Cerebellar nuclear complex (tissue), 1 donor: ENCODE measurements at regions not wholly inside any gene's neighbourhood (a gene's known extent, or its start where the extent isn't known, plus 50 kb on each side); places are given as distances from the start of the nearest gene placed in this dataset.

Experiments used
- DNase-seq, 2 experiments: peaks; one replicate each; lab custom pipeline; 2025; lab: John Stamatoyannopoulos, UW

DNA sequence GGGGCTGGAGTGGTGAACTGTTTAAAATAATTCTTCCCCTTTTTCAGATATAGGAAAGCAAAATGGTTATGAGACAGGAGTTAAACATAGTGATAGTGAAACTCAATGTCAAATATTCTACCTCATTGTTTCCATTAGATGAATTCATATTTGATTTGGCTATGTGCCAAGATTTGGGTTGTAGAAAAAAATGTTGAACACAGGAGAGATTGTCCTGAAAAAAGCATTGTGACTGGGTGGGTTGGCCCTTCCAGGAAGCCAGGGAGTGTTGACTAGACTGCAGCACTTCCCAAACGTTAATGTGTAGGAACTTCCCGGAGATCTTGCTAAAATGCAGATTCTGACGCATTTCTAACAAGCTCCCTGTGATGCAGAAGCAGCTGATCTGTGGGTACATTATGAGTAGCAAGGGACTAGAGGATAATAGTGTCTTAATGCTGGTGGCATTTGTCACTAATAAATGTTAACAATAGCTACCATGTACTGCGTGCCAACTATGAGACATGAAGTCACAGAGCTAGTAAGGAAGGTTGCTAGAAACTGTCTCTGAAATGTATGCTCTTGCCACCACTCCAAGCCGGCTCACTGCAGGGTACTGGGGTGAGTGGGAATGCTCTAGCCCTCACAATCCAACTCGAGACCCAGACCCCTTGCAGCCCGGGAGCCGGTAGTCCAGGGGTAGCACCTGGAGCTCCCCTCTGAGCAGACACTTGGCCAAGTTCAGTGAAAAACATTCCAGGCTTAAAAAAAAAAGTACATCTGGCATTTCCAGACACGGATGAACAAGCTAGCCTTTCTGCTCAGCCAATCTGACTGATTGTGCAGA is 120.6 kb downstream of the CD47 start:
- no peak for DNase-seq

DNA sequence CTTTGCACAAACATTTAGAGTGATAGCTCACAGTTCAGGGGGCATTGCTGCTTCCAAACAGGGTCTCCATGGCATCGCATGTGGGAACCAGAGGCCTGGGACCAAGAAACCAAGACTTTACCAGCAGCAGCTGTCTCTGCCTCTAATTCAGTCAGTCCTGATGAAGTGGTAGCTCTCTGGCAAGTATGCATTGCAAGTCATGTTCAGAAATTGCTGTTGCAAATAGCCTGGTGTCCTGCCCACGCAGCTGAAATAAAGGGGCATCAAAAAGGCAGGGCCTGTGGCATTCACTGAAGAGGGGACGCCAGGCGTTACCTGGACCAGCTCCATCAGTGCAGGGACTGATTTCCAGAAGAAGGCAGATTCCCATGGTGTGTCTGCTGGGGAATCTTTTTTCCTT is 121.3 kb downstream of the CD47 start:
- DNase-seq, result no peak

DNA sequence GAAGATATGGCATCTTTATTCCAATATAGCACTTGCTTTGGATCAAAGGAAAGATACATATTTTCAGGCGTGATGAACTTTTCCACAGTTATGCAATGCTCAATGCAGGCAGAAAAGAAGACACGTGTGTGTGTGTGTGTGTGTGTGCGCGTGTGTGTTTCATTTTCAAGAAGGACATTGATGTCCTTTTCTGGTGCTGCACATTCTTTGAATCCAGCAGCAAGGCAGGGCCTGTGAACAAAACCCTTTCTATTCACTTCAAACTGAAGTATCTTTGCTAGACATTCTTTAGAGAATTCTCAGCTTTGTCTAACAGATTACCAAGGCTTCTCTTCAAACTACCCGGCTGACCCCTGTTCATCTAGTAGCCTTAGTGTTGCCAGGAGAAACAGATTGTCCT is 124.6 kb downstream of the CD47 start:
- no peak for DNase-seq

DNA sequence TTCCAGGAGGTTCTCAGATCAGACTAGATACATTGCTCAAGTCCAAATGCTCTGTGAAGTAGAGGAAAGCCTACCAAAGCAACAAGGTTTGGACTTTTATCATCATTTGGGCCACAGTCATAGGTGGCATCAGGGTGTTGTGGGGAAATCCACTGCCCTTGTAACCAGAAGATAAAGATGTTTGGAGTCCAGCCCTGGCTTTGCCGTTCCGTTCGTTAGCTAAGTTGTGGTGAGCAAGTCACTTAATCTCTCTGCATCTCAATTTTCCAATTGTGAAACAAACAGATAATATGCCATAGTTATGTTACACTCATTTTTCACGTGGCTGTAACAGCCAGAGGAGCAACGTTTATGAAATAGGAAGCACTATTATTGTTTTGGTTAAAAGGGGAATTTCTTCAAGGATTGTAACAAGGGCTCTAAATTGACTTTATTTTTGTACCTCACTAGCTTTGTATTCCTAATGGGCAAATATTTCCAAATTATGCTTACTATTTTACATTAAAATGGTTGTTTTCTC is 125.6 kb downstream of the CD47 start:
- DNase-seq, result no peak

DNA sequence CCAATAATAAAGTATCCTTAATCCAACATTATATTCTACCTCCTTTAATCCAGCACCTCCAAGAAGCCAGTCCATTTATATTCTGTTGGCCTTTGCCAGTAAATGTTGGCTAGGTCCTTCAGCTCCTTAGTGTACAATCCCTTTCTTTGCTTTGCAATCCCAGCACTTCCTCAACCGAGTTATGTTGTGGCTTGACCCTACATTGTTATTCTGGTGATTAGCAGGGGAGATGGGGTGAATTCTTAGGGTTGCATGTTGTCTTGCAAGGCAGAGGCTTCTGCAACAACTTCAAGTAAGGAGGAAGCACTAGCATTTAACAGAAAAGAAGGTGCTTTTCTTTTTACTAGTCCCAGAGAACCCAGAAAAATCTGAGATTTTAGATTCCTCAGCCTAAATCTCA is 127.2 kb downstream of the CD47 start:
- no peak for DNase-seq

DNA sequence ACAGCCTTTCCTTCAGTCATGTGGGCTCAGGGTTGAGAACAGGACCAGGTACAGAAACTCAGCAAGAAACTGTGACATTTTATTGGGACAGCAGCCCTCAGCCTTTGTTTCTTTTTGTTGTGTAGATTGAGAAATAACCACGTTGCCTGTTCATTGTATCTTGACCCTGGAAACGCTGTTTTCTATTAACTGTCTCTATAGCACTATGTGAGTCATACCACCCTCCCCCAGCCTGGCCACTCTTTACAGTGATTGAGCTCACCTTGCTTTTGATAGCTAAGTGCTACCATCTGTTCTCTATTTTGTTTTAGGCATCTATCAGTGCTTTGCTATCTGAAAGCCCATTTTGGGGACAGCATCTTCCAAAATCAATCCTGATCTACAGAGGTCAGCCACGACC is 127.9 kb downstream of the CD47 start:
- no peak for DNase-seq

DNA sequence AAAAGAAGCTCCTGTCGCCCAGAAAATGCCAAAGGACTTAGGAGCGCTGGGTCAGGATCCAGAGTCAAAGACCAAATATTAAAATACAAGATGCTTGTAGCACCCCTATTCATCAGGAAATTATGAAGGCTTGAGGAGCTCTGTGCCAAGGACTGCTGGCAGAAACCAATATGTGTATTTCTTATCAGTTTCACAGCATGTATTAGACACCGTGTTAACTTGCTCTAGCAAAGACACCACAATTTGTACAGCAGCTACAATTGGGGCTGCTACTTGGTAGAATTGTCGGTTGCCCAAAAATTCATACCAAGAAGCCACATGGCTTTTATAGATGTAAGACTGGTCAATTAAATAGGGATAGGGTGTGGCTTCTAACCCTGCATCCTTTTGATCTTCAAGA is 128.8 kb downstream of the CD47 start:
- no peak for DNase-seq

DNA sequence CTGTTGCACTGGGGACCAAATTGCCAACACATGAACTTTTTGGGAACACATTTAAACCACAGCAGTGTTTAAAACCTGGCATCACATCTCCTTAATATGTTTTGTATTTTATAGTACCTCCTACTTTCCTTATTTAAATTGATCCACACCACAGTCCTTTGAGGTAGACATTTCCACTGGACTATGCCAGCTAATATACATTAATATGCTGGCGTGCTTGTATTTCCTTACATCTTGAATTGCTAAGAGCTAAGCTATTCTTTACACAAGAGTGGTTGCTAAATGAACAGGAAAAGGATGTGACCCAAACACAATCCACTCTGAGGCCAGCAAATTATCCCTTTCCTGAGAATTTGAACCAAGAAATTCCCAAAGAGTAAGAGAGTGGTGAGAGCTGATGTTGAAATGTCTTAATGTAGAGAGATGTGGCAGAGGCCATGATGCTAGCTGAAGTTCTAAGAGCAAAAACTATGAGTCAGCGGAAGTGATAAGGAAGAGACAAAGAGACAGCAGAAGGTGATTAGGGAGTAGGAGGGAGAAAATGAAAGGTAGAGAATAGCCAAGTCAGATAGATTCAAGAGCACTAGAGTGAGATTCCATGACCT is 131.2 kb downstream of the CD47 start:
- DNase-seq, result no peak

DNA sequence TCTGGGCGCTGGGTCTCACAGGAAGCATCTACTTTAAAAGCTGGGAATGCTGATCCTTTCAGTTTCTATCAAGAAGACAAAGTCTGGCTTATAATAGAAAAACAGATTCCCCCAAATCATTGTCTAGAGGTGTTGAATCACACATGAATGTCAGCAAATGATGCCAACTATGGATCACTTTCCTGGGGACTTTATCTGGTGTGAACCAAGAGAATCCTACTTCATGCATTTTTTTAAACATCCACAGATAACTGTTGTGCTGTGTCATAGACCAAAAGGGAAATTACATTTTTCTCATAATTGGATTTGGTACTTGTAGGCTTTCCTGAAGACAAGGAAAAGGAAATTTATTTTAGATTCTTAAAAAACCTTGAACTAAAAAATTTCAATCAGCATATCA is 132.7 kb downstream of the CD47 start:
- DNase-seq, result no peak

DNA sequence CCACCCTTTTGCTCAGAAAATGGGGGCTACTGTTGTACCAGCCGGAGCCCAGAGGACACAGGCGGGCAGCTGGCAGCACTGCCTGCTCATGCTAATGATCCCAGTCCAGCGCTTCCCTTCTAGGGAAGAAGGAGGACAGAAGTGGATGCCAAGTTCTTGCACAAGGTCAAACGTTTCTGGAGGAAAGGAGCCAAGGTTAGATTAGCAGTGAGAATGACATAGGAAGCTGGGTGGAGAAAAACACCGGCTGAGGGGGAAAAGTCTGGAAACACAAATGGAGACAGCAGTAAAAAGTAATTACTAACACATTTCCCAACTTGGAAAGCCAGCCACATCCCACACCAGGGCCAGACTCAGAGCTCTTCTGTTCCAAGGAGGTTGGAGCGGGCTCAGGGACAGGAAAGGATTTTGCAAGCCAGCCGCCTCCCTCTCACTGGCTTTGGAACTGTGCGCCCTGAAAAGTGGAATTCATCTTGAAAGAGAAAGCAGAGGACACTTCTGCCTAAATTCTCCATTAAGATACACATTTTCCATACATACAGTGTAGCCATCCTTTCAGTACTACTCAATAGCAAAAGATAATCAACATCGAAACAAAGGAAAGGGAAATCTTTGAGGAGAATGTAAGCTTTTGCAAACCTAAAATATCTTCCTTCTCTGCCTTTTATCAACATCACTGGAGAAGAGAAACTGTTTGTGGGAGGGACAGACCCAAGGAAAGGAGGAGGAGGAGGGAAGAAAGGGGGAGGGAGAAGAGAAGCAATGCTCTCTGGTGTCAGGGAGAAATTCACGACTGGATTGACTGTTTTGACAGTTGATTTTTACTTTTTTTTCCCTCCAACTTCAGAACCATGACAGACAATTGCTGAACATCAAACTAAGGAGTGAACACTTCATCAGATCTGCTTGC is 133.6 kb downstream of the CD47 start:
- peak in 1 of 2 experiments; percentile 23 for DNase-seq

DNA sequence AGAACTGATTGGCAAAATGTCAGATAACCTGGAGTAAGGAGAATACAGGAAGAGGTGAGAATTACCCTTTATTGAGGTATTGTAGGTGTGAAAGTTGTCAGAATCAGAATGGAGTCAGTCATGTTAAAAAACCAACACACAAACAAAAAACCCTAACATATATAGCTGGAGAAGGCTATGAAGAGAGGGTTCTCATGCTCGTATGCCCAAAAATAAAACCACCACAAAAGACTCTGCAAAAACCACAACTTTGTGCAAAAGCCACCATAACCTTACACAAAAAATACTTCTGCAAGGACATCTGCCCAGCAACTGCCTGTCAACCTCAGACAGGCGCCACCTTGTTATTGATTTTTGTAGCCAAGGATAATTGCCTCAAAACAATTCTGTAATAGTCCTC is 136.0 kb downstream of the CD47 start:
- no peak for DNase-seq

DNA sequence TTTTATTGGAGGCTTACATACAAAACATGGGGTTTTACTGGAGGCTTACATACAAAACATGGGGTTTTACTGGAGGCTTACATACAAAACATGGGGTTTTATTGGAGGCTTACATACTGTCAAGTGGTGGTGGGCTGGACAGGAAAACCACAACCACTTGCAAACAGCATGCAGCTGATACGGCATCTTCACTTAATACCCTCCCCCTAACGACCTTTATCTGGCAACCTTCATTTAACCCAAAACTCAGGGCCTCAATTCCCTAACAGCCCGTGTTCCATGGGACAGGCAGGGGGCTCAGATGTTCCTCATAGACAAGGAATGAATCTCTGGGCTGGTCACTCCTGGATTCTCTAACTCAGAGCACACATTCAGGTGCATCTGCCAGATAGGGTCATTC is 137.1 kb downstream of the CD47 start:
- DNase-seq, result no peak

DNA sequence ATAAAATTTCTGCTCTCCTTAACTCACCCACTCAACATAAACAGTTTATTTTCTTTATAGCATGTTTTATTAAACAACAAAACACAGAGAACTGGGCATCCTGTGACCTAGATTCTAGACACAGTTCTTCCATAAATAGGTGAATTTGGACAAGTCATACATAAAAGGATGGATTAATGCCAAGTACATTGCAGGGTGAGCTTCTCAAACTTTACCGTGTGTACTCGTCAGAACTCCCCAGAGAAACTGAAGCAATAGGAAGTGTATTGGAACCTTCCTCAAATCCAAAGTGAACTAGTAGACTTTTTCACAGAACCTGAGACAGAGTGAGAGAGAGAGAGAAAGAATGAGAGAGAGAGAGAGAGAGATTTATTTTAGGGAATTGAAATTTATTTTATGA is 139.7 kb downstream of the CD47 start:
- peak; percentile 8 to 37 for DNase-seq

DNA sequence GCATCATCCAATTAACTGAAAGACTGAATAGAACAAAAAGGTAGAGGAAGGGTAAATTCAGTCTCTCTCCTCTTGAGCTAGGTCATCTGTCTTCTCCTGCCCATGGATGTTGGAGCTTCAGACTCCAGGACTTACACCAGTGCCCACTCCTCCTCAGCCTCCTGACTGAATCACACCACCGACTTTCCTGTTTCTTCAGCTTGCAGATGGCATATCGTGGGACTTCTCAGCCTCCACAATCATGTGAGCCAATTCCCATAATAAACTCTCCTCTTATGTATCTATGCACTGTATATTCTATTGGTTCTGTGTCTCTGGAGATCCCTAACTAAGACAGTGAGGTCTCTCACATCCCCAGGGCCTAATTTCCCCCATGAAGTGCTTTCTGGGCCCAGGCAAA is 140.4 kb downstream of the CD47 start:
- DNase-seq, result no peak

DNA sequence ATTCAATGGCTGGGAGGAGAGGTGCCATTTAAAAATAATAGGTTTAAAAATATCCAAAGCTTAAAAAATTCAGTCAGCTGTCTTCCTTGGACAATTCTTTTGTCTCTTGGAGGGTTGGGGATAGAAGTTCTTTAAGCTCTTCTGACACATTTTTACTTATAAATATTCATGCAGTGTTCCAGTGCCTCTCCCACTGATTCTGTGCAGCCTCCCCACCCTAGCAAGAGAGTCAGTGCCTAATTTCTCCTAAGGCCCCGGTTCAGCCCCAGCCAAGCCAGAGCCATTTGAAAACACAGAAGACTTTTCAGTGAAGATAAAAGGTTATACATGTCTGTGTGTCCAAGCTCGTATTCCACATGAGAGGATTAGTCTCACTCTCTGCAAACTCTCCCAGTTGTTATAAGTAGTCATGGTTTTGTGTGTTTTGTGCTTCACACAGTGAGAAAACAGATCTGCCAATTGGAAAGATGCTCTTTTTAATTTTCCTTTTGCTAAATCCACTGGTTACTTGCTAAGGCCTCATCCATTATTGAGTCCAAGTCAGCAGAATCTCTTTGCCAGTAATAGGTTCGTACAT is 141.3 kb downstream of the CD47 start:
- DNase-seq, result no peak

DNA sequence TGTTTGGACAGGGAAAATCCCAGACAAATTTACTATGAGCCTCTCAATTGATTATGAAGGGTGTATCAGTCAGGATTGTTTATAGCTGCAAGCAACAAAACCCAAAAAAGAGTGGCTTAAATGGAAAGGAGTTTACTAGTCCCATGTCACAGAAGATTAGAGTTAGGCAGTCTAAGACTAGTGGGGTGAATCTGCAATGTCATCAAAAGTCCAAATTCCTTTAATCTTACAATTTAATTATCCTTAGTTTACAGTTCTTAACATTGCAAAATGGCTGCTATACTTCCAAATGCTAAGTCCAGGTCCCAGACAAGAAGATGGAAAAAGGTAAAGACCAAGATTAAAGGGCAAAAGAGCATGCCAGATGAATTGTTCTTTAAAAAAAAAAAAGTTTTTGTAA is 143.6 kb downstream of the CD47 start:
- DNase-seq, result no peak

DNA sequence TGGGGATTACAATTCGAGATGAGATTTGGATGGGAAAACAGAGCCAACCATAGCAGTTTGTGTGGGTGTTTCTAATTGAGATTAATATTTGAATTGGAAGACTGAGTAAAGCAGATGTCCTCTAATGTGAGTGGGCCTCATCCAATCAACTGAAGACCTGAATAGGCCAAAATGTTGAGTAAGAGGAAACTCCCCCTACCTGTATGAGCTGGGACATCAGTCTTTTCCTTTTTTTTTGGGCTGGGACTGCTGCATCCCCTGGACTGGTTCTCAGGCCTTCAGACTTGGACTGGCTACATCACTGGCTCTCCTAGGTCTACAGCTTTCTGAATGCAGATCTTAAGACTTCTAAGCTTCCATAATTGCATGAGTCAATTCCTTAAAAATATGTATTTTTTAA is 144.1 kb downstream of the CD47 start:
- no peak for DNase-seq

DNA sequence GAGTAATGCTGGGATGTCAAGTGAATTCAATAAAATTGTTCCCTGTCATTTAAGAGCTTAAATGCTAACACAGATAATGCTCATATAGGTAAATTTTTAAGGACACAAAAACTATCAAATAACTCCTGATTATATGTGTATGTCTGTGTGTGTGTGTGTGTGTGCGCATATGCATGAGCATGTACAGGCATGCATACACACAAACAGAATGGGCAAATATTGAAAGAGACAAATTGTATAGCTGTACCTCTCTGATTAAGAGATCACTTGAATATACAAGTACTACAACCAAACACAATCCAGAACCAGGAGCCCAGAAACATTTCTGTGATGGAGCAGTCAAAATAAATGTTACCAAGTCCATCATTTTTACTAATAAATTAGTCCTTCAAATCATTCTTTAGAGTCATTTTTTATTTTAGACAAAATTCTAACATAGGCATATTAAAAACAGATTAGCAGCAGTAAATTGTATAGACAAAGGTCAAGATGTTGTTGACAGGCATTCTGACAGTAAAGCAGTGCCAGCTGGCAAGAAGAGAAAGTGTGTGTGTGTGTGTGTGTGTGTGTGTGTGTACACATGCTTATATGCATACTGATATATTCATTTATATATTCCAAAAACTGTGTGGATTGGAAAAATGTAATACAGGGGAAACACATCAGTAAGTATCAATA is 145.3 kb downstream of the CD47 start:
- no peak for DNase-seq

DNA sequence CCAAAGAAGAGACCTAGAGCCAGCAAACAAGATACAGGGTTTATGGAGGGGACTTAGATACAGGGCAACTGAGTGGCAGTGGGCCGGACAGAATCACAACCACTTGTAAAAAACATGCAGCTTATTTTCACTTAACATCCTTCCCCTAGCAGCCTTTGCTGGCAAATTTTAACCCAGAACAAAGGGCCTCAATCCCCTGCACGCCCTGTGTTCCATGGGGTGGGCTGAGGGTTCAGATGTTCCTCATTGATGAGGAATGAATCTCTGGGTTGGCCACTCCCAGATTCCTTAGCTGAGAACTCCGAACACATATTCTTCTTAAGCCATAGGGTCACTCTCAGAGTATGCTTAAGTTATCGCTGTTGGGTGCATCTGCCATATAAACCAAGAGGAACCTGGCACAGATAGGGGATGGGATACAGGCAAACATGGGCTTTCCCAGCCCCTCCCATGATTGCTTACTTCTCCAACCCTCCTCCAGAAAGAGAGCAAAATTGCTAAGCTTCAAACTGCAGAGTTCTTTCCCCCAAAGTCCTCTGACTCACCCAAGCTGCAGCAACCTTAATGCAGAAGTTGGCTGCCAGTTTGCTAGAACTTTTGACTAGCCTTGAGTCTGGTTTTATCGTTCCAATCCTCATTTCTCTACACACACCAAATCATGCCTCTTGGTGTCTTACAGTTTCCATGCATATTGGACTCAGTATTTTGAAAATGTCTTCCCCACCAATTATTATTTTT is 146.9 kb downstream of the CD47 start:
- DNase-seq, result no peak

DNA sequence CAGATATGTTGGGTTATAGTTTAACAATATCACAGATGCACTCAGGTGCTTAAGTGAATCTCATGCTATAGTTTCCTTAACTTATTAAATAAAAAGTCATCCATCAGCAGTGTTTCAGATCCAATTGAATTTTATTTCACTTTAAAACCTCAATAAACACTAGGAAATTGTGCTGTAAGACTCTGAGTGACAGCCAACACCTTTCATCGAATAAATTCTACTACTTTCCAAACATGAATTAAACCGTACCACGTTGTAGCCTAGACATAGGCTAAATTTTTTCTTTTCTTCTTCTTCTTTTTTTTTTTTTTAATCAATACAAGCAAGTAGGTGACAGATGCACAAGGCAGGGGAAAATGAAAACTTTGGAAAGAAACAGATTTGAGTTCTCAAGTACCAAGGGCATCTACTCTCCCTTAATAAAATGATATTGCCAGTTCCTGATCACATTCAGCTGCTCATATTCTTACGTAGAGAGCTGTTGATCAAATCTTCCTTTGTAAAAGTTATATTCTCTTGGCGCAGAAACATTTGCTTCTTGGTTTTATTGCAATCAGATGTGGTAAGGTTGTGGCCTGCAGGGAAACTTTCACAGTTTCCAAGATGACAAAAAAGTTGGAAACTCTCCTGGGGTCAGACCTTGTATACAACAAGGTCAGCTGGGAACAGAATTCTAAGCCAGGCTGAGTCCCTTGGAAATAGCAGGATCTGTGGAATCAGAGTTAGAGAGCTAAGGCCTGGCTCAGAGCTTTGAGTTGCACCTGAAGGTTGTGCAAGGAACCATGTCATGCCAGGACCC is 147.7 kb downstream of the CD47 start:
- no peak for DNase-seq
